ENCODE measurements at regions not wholly inside any gene's neighbourhood (a gene's known extent, or its start where the extent isn't known, plus 50 kb on each side); places are given as distances from the start of the nearest gene placed in this dataset.

- no peaks in the 10 kb centered on the region for H3K9me2 ChIP-seq (ENCODE audit: insufficient read depth)
- H2AFZ ChIP-seq (ENCODE audit: low read depth, low read length, poor library complexity, severe bottlenecking), result no peak overlapping the region
- intact Hi-C loops (cut with micrococcal nuclease), result no loop called here
- H3K4me1 ChIP-seq (ENCODE audit: control insufficient read depth in 1 of 2, insufficient read depth in 2 of 2, low read length in 2 of 2), result no peaks in the 10 kb centered on the region
- POLR2A ChIA-PET, result interaction anchor here (0.6 kb wide), 1 partner anchor 28 kb away, joined by 3 read pairs; no protein-coding TSS in a partner anchor
- CTCF ChIA-PET, result no interaction called here
- TF ChIP-seq SP1 (IDR thresholded peaks at IDR 0.05; ENCODE audit: low read depth), result no peak
- TF ChIP-seq TCF7L2 (IDR thresholded peaks at IDR 0.05; ENCODE audit: borderline replicate concordance, extremely low read depth, insufficient read depth, insufficient read length), result no peak
- TF ChIP-seq ZFX (IDR thresholded peaks at IDR 0.05), result no peak
- TF ChIP-seq, protein P1, sequence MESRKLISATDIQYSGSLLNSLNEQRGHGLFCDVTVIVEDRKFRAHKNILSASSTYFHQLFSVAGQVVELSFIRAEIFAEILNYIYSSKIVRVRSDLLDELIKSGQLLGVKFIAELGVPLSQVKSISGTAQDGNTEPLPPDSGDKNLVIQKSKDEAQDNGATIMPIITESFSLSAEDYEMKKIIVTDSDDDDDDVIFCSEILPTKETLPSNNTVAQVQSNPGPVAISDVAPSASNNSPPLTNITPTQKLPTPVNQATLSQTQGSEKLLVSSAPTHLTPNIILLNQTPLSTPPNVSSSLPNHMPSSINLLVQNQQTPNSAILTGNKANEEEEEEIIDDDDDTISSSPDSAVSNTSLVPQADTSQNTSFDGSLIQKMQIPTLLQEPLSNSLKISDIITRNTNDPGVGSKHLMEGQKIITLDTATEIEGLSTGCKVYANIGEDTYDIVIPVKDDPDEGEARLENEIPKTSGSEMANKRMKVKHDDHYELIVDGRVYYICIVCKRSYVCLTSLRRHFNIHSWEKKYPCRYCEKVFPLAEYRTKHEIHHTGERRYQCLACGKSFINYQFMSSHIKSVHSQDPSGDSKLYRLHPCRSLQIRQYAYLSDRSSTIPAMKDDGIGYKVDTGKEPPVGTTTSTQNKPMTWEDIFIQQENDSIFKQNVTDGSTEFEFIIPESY (IDR thresholded peaks at IDR 0.05; ENCODE audit: extremely low read depth, insufficient replicate concordance, low read length), result no peak
- TF ChIP-seq EZH2phosphoT487 (IDR thresholded peaks at IDR 0.05; ENCODE audit: borderline replicate concordance), result no peak
- no peak for TF ChIP-seq FOSL1 (IDR thresholded peaks at IDR 0.05; ENCODE audit: low read depth)
- TF ChIP-seq CEBPB (IDR thresholded peaks at IDR 0.05; ENCODE audit: low read depth), result no peak
- TF ChIP-seq ELF1 (IDR thresholded peaks at IDR 0.05; ENCODE audit: borderline replicate concordance, low read depth), result no peak
- TF ChIP-seq EGR1 (IDR thresholded peaks at IDR 0.05; ENCODE audit: low read depth), result no peak
- TF ChIP-seq SIN3A (IDR thresholded peaks at IDR 0.05; ENCODE audit: low read depth), result no peak
- no TSS peak for BruUV-seq (replicated peaks)
- RAD21 ChIA-PET (ENCODE audit: low non-redundant PET in 1 of 2, low total read pairs in 2 of 2, uncharacterized antibody in 2 of 2, unreplicated experiment in 2 of 2), result no interaction called here
- no peaks in the 10 kb centered on the region for H4K20me1 ChIP-seq (ENCODE audit: insufficient read depth)
- no peaks in the 10 kb centered on the region for H3K79me2 ChIP-seq (ENCODE audit: insufficient read depth, low read length)
- H3K27me3 ChIP-seq (ENCODE audit: insufficient read depth, low read length), result no peaks in the 10 kb centered on the region
- DNase-seq (ENCODE audit: low read depth, low spot score), result no peak
- no peaks in the 10 kb centered on the region for H3K9me3 ChIP-seq (ENCODE audit: control insufficient read depth in 1 of 2, insufficient read depth in 1 of 2, low read depth in 1 of 2, low read length in 2 of 2)
- no peak overlapping the region for H3K27ac ChIP-seq (ENCODE audit: low read depth, low read length)
- no peaks in the 10 kb centered on the region for H3K36me3 ChIP-seq (ENCODE audit: control insufficient read depth in 1 of 2, insufficient read depth in 2 of 2, low read length in 2 of 2)
- no peak overlapping the region for H3K9ac ChIP-seq (ENCODE audit: low read length)
- ATAC-seq, result no peak
- H3K4me3 ChIP-seq (replicated peaks in 1 of 2; ENCODE audit: low read depth in 1 of 2, low read length in 2 of 2), result no peak overlapping the region
- H3K4me2 ChIP-seq (ENCODE audit: low read length), result no peak overlapping the region
Measured at GRCh38 chr6:138637822-138638221, 135.7 kb upstream of the CCDC28A start.

DNA sequence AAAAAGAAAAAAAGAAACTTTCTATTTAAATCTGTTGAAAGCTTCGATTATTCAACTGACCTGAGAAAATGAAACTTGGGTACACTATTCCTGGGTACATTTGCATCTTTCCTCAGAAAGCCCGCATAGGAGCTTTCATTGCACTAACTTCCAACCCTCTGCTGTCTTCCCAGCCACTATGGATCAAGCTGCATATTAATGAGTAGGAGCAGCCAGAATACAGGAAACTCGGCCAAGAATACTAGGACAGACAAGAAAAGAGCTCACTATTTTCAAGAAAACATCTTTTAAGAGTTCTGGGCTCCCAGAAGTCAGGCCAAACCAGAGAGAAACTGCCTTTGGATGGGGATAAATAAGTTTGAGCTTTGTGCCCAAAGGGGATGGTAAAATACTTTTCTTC, 135.0 kb upstream of the CCDC28A start:
- no peak overlapping the region for H3K27ac ChIP-seq (ENCODE audit: low read depth, low read length)
- intact Hi-C loops (cut with micrococcal nuclease), result no loop called here
- H3K27me3 ChIP-seq (ENCODE audit: insufficient read depth, low read length), result no peaks in the 10 kb centered on the region
- no peaks in the 10 kb centered on the region for H4K20me1 ChIP-seq (ENCODE audit: insufficient read depth)
- H3K79me2 ChIP-seq (ENCODE audit: insufficient read depth, low read length), result no peaks in the 10 kb centered on the region
- no peaks in the 10 kb centered on the region for H3K4me1 ChIP-seq (ENCODE audit: control insufficient read depth in 1 of 2, insufficient read depth in 2 of 2, low read length in 2 of 2)
- no peak overlapping the region for H3K9ac ChIP-seq (ENCODE audit: low read length)
- H3K4me3 ChIP-seq (replicated peaks in 1 of 2; ENCODE audit: low read depth in 1 of 2, low read length in 2 of 2), result no peak overlapping the region
- no peak for DNase-seq (ENCODE audit: low read depth, low spot score)
- ChIA-PET CTCF (no interaction called here), RAD21 (ENCODE audit: low non-redundant PET in 1 of 2, low total read pairs in 2 of 2, uncharacterized antibody in 2 of 2, unreplicated experiment in 2 of 2) (no interaction called here), POLR2A (no interaction called here)
- H2AFZ ChIP-seq (ENCODE audit: low read depth, low read length, poor library complexity, severe bottlenecking), result no peak overlapping the region
- H3K9me3 ChIP-seq (ENCODE audit: control insufficient read depth in 1 of 2, insufficient read depth in 1 of 2, low read depth in 1 of 2, low read length in 2 of 2), result no peaks in the 10 kb centered on the region
- TF ChIP-seq EGR1 (IDR thresholded peaks at IDR 0.05; ENCODE audit: low read depth) (no peak), POLR2A (IDR thresholded peaks at IDR 0.05; ENCODE audit: borderline replicate concordance, extremely low read depth, insufficient read depth, insufficient read length) (no peak), MAX (IDR thresholded peaks at IDR 0.05) (no peak), ZFX (IDR thresholded peaks at IDR 0.05) (no peak), RAD21 (IDR thresholded peaks at IDR 0.05; ENCODE audit: low read depth) (no peak)
- H3K36me3 ChIP-seq (ENCODE audit: control insufficient read depth in 1 of 2, insufficient read depth in 2 of 2, low read length in 2 of 2), result no peaks in the 10 kb centered on the region
- ATAC-seq, result no peak
- BruUV-seq (replicated peaks), result no TSS peak
- no peaks in the 10 kb centered on the region for H3K9me2 ChIP-seq (ENCODE audit: insufficient read depth)
- H3K4me2 ChIP-seq (ENCODE audit: low read length), result no peak overlapping the region
